Germinal center (tissue), 1 donor: ENCODE measurements at regions not wholly inside any gene's neighbourhood (a gene's known extent, or its start where the extent isn't known, plus 50 kb on each side); places are given as distances from the start of the nearest gene placed in this dataset.

ENCODE experiments used
- DNase-seq: peaks from one replicate; pipeline ENCODE4 v3.0.0; 2012; ENCODE audit warnings: mixed read lengths, low spot score

DNA sequence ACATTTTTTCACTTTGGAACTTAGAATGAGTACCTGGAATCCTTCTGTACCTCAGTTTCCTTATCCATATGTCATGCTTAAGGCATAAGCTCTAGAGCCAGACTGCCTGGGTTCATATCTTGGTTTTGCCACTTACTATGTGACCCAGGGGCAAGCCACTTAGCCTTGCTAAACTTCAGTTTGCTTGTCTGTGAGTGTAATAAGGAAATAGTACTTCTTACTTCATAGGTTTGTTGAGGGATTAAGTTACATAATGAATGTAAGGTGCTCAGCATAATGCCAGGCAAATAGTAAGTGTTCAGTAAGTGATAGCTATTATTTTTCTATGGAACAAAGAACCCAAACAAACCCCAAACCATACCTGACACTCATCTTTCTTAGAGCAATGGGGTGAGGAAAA, 225.1 kb downstream of the BCAT1 start:
- DNase-seq = no peak

DNA sequence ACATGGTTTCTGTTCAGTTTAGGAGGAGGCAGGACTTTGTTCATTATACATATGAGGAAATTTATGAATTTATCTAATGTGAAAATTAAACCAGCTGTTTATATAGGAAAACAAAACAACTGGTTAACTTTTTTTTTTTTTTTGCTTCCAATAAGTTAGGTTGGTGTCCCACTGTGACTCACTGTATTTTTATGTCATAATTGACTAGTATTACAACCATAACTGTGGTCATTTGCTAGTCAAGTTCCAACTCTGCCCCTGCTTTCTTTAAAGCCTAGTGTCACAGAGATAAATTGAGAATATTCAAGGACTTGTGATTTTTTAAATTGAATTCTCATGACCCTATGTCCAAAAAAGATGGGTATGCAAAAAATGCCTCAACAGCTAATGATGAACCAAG, 227.7 kb downstream of the BCAT1 start:
- DNase-seq = no peak

DNA sequence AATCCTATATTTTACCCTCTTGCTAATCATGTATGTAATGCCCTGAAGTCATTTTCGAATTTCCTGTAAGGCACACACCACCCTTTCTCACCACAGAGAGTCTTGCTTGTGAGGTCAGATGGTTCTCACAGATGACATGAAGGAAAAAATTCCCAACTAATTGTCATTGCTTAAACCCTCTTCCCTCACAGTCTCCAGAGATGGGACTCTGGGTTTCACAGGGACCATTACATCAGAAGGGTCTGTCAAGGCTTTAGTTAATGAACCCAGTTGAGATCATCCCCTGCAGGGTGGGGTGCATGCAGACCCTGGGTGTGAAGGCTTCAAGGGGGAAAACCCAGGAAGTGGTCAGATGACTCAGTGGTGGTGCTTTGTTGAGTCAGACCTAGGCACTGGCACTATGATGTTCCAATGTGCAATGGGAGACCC, 229.6 kb downstream of the BCAT1 start:
- no peak for DNase-seq

DNA sequence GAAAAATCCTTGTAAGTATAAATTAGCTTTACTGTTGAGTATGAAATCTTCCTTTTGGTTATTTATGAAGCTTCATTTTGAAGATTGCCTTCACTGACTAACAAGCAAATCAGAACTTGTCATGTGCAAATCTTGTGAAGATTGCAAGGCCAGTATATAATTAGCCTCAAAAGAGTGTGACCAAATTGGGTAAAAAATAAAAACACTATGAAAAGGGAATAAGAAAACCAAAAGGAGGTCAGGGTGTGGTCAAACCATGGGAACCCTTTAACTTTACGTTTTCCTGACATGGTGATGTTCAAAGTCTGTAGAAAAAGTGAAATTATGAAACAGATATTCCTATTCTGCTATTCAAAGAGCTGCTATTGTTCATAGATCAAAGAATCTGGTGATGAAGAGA, 230.3 kb downstream of the BCAT1 start:
- no peak for DNase-seq

DNA sequence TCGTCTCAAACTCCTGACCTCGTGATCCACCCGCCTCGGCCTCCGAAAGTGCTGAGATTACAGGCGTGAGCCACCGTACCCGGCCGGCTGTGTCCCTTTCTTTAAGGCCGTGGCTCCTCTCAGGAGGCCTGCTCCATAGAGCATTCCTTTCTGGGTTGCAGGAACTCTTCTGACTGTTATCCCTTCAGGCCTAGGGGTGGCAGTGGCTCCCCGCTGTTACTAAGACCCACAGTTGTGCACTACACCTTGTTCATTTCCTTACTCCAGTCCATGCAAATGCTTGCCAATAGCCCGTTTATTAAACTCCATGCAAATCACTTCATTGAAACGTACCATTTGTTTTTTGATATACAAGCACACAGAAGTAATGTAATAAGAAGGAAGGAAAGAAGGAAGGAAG, 234.7 kb downstream of the BCAT1 start:
- no peak for DNase-seq

DNA sequence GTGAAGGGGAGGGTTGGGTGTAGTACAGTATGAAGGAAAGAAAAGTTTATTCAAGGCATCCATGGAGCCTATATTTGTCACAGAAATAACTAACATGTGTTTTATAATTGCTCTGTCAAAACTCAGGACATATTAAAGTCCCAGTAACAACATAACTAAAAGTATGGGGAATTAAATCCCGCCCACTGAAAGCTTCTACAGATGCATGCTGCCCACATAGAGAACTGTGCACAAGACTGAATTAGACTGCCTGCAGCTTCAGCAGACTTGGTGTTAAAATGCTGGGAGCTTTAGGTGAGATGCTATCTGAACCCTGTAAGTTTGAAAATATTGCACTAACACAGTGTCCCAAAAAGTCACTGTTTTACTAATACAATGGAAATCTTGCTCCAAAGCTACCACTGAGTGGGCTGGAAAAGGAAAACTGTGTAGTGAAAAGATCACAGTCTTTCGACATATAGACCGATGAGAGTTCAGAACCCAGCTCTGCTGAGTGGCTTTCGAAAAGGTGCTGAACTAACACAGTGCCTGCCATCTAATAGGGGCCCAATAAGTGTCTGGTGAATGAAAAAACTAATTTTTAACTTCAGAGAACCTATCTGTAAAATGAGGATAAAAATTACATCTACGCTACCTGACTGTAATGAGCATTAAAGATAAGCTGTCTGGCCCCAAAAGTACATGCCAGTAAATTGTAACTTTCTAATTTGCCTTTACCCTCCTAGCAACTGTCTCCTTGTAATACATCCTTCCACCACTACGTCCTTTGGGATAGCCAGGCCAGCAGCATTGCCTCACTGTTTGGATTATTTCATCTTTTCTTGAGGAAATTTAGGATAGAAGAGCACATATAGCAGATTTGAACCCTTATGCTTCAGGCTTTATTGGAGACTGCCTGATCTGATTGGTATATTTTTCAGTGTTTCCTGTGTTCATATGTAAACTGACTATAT, 237.6 kb downstream of the BCAT1 start:
- no peak for DNase-seq

DNA sequence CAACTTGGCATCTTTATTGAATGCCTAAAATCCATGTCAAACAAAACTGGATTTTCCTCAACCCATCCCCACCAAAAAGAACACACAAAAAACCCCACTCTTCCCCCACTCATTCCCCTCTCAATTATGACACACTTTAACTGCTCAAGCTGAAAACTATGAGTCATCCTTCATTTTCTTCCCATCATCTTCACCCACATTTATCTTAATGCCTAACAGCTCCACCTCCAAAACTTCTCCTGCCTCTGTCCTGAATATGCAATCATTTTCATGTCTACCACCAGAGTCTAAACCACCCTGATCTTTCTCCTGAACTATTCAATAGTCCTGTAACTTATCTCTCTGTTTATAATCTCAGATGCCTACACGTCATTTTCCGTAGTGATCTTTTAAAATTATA, 239.7 kb downstream of the BCAT1 start:
- no peak for DNase-seq

DNA sequence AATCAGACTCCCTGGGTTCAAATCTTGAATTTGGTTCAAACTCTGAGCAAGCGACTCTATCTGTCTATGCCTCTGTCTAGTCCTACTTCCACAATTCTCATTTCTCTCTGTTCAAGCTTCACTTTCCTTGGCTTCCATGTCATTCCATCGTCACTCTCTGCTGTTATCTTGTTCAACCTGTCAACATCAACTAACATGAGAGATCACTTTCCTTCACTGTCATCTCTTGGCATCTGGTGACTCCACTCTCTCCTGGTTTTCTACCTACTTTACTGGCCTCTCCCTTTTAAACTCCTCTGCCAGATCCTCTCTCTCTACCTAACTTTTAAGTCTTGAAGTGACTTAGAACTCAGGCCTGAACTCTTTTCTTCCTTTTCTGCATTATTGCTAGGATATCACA, 240.2 kb downstream of the BCAT1 start:
- no peak for DNase-seq

DNA sequence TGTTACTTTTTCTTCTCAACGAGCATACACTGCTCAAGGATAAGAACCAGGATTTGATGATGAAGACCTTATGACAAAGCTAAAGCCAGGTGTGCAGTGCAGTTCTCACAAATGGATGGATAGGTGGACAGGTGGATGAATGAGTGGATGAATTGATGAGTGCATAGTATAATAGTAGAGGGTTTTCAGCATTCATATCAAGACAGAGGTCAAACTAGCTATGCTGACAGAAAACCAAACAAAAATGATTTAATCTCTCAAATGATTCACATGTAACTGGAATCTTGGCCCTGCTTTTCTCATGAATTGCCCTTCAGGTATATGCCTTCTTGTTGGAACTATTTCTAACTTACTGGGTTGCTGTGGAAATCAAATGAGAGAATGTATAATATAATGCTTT, 240.9 kb downstream of the BCAT1 start:
- no peak for DNase-seq

DNA sequence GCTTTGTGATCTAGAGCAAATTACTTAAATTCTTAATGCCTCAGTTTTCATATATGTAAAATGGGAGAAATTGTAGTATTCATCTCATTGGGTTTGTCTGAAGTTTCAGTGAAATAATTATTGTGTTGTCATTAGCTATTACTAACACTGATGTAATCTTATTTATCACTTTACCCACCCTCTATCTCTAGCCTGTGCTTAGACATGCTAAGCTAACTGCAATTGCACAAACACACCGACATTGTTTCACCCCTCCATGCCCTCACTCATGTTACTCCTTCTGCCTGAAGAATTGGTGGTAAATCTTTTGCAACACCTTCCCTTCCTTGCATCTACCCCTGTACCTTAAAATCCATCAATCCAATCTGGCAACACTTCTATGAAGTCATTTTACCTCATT, 241.6 kb downstream of the BCAT1 start:
- DNase-seq = no peak

DNA sequence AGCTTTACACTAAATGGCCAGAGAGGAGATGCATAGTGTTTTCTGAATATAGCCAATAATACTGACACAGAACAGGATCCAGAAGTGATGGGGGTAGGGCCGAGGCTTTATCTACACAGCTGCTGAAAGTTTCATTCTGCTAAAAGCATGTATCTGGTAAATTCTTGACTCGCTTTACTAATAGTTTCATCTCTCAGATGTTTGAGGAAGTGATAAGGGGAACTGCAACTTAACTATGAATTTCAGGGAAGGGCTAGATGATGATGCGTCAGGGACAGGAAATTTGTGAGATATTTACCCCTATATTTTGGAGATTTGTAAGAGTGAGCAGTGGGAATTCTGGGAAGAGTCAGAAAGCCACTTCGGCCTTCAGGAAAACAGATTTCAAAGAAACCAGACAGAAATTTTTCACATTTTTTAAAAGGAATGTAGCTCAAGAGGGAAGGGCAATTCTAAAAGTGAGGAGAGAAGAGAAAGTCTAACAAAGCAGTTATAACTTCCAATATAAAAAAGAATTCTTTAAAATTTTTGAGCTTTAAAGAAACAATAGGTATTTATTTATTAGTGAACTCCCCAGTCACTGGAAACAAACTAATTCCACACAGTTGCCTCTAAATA, 243.1 kb downstream of the BCAT1 start:
- DNase-seq = peak; percentile 43

DNA sequence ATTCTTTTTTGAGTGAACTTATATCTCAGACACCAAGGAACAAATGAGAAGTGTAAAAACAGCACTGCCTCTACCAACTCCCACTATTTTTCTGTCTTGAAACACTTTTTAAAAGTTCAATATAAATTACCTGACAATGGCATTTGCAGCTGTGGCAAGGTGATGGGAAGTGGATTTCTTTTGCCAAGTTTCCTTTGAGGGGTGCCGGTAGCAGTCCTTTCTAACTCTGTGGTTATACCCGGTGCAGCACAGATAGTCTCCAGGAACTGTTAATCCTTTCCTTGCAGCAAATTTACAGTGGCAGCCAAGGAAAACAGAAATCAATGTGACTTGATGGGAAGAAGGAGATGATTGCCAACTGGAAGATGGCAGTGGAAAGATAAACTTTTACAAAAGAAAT, 243.7 kb downstream of the BCAT1 start:
- DNase-seq = no peak

DNA sequence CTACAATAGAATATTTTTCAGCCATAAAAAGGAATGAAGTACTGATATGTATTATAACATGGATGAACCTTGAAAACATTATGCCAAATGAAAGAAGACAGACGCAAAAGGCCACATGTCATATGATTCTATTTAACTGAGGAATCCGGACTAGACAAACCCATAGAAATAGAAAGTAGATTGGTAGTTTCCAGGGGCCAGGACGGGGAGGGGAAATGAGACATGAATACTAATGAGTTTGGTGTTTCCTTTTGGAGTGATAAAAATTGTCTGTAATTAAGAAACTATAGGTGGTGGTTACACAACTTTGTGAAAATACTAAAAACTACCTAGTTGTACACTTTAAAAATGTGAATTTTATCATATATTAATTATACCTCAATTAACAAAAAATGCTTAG, 247.6 kb downstream of the BCAT1 start:
- DNase-seq = no peak

DNA sequence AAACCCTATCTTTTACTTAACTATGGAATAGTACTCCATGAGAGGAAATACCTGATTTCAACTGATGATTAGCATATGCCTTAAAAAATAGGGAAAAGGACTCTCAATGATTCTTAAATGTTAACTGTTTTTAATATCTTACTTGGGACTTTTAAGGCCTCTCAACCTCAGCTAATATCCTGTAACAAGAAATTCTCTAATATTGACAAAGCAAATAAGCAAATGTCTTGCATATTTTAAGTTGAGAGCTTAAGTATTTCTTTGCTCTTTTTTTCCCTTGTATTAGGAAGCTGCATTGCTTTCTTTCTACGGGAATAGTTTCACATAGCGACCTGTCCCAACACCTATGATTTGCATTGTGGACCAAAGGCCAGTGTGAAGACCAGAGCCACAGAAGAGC, 249.9 kb downstream of the BCAT1 start:
- DNase-seq = no peak

DNA sequence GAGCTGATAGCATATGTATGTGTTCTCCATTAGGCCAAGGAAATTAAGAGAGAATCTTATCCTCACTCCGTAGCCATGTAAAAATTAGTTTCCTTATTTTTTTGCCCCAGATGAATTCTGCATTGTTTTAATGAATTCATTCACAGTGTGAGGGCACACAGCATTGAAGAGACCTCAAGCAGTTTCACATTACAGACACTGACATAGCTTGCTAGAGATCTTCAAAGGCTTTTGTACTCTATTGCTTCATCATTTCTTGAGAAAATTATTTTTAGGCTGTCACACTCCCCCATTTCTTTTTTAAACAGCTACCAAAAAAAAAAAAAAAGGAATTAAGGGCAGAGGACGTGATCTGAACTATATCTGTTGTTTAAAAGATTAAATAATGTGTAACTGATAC, 251.1 kb downstream of the BCAT1 start:
- no peak for DNase-seq

DNA sequence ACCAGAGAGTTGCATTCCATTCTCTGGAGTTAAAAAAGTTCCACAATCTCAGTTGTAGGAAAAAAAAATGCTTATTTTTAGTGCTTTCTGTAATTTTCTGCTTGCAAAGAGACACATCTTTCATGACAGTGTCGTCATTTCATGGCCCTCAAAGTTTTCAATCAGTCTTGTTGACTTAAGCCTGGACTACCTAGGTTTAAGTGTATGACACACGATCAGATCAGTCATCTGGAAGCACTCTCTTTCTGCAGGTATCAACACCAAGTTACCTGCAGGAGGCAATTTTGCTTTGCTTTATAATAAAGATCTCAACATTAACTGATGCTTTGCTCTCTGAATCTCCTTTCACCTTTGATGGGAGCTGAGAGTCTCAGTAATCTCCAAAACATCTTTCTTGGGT, 251.6 kb downstream of the BCAT1 start:
- DNase-seq = no peak

DNA sequence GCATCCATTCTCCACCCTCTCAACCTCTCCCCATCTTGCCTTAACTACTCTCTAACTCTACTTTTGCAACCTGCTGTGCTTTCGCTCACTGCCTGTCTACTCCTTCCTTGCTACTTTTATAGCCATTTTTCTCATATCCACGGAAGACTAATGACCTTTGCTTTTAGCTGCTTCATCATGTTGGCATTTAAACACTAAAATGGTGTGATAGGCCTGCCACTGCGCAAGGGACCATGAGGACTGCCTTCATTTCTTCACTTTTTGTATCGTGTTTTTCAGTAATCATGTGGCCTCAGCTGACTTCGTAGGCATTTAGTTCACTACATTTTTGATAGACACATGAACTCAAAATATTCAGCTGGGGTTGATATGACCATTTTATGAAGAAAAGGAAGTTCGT, 252.1 kb downstream of the BCAT1 start:
- no peak for DNase-seq

DNA sequence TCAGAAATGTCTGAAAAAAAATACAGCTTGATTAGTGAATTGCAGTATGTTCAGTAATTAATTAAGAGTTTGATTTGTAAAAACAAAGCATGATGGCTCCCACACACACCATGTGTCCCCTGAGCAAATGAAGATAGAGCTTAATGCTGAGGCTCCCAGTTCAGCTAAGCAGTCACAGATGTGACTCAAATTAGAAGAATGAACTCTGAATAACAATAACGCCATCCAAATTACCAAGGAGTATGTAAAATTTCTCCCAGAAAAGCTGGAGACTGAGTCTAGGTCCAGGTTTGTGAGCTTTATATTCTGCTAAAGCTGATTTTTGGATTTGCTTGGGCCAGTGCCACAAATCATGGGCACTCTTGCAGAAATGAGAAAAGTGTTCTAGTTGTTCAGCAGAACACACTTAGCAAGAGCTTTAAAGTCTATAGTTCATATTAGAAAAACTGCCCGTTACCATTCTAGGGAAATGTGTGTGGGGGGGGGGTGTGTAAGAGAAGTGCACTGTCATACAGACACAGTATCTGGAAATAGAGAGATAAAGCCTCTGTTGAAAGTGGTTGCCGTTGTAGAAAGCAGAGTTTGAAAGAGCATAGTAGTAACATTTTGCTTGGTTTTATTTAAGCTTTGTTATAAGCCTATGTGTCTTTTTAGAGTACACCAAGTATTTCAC, 253.1 kb downstream of the BCAT1 start:
- no peak for DNase-seq

DNA sequence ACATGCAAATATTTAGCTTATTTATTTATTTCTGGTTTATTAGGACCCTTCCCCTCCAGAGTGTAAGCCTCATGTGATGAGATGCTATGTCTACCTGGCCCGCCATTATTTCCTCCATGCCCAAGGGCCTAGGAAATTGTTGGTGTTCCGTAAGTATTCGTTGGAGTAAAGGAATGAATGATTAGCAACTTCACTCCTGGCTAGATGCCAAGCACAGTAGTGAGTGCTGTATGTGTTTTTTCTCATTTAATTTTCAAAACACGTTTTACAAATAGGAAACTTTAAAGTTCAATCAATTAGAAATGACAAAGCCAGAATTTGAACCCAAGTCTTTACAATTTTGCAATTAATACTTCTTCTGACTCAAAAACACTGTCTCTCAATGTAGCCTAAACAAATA, 253.8 kb downstream of the BCAT1 start:
- DNase-seq = no peak

DNA sequence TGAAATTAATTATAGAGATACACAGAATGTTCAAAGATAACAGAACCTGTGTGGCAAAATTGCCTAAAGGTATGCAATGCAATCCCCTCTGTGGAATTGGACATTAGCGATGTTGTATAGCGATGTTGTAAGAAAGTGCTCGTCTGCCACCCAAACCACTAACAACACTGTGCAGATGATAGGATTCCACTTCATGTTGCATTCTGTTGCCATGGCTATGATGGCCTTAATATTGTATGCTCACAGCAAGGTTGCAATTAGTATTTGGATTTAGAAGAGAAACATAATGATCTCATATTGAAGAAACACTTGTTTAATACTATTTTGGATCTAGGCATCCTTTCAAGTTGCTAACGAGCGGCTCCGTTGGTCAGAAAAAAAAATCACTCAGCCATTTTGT, 260.3 kb downstream of the BCAT1 start:
- DNase-seq = no peak

DNA sequence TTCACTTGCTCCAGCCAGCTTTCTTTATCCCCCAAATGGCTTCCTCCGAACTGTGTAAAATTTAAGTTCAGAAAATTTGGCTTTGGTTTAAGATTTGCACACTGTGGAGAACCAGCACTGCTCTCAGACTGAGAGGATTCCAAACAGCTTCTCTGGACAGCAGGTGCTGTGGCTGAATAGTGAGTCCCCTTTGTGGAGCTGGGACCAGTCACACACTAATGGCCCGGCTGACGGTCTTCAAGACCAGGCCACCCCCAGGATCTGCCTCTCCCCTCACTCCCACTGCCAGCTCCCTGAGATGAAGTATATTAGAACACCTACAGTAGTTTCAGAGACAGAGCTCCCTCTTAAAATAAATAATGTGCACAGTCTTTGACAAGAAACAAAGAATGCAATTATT, 267.3 kb downstream of the BCAT1 start:
- no peak for DNase-seq

DNA sequence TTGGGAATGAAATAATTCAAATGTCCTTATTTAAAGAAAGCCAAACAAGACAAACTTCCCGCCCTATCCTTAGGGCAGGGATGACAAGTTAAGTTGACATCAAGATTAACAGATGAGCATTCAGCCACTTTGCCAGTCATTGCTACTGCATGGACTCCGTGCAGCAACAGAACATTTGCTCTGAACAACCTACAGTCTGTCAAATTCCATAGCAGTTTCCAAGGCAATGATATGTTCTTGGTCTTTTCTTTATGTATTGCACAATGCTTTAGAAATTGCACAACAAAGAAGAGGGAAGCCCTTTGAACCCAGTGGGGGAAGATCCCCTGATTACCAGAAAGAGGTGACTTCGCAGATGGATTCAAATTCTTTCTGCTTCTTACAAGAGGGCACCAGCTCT, 269.8 kb downstream of the BCAT1 start:
- DNase-seq = no peak

DNA sequence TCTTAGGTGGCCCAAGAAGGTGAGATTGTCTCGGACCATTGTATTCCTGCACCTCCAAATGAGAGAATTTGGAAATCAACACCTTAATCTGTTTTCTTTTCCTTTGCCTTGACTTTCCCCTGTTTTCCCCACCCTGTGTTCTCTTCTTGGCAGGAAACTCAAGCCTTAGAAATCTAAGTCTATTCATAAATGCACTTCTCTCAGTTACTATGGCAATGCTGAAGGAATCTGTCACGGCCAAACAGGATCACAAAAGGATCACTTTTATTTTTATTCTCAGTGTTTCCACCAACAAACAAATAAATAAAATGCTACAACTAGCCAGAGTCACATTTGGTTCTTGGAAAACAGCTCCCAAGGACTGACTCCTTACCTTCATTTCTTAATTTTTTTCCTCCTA, 270.5 kb downstream of the BCAT1 start:
- no peak for DNase-seq
